DND-41 (cell line): ENCODE measurements at regions not wholly inside any gene's neighbourhood (a gene's known extent, or its start where the extent isn't known, plus 50 kb on each side); places are given as distances from the start of the nearest gene placed in this dataset.

Source experiments
- EZH2 ChIP-seq: IDR thresholded peaks from 3 replicates; pipeline ENCODE4 v1.6.1; 2012; ENCODE audit warnings: borderline replicate concordance, low read depth, mild to moderate bottlenecking, moderate library complexity, low read length, inconsistent platforms; ENCODE audit not compliant: severe bottlenecking
- TF ChIP-seq, protein P1 (sequence below): IDR thresholded peaks from 2 replicates; pipeline ENCODE4 v1.5.1; 2012; ENCODE audit warnings: borderline replicate concordance, low read length, moderate library complexity, mild to moderate bottlenecking; ENCODE audit not compliant: poor library complexity, severe bottlenecking; ENCODE audit errors: extremely low read depth

GRCh38 chr14:97080991-97081390 lies 283.8 kb downstream of the VRK1 start:
- no peak for TF ChIP-seq EZH2
- TF ChIP-seq, protein P1, sequence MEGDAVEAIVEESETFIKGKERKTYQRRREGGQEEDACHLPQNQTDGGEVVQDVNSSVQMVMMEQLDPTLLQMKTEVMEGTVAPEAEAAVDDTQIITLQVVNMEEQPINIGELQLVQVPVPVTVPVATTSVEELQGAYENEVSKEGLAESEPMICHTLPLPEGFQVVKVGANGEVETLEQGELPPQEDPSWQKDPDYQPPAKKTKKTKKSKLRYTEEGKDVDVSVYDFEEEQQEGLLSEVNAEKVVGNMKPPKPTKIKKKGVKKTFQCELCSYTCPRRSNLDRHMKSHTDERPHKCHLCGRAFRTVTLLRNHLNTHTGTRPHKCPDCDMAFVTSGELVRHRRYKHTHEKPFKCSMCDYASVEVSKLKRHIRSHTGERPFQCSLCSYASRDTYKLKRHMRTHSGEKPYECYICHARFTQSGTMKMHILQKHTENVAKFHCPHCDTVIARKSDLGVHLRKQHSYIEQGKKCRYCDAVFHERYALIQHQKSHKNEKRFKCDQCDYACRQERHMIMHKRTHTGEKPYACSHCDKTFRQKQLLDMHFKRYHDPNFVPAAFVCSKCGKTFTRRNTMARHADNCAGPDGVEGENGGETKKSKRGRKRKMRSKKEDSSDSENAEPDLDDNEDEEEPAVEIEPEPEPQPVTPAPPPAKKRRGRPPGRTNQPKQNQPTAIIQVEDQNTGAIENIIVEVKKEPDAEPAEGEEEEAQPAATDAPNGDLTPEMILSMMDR: no peak
